ENCODE measurements at regions not wholly inside any gene's neighbourhood (a gene's known extent, or its start where the extent isn't known, plus 50 kb on each side); places are given as distances from the start of the nearest gene placed in this dataset.

GRCh38 chr13:44744880-44745633 is 168.9 kb upstream of the TSC22D1 start:
- TF ChIP-seq ZFP41 (tag by site-specific recombination; IDR thresholded peaks at IDR 0.05; ENCODE audit: borderline replicate concordance) (no peak), ZBTB49 (tag by site-specific recombination; IDR thresholded peaks at IDR 0.05; ENCODE audit: low read depth) (no peak), CTCF (tag by site-specific recombination; IDR thresholded peaks at IDR 0.05) (no peak), ZBTB17 (tag by site-specific recombination; IDR thresholded peaks at IDR 0.05) (no peak), ZNF274 (IDR thresholded peaks at IDR 0.05; ENCODE audit: low read length) (no peak), ZNF274 (tag by site-specific recombination; IDR thresholded peaks at IDR 0.05; ENCODE audit: borderline replicate concordance) (no peak), REST (tag by site-specific recombination; IDR thresholded peaks at IDR 0.05) (no peak), ZNF16 (tag by site-specific recombination; IDR thresholded peaks at IDR 0.05; ENCODE audit: low read depth) (no peak), ZNF747 (tag by site-specific recombination; IDR thresholded peaks at IDR 0.05) (no peak), ZNF623 (tag by site-specific recombination; IDR thresholded peaks at IDR 0.05) (no peak), ZNF354C (tag by site-specific recombination; IDR thresholded peaks at IDR 0.05; ENCODE audit: borderline replicate concordance, low read depth) (no peak)
